ENCODE measurements at regions not wholly inside any gene's neighbourhood (a gene's known extent, or its start where the extent isn't known, plus 50 kb on each side); places are given as distances from the start of the nearest gene placed in this dataset.

DNA sequence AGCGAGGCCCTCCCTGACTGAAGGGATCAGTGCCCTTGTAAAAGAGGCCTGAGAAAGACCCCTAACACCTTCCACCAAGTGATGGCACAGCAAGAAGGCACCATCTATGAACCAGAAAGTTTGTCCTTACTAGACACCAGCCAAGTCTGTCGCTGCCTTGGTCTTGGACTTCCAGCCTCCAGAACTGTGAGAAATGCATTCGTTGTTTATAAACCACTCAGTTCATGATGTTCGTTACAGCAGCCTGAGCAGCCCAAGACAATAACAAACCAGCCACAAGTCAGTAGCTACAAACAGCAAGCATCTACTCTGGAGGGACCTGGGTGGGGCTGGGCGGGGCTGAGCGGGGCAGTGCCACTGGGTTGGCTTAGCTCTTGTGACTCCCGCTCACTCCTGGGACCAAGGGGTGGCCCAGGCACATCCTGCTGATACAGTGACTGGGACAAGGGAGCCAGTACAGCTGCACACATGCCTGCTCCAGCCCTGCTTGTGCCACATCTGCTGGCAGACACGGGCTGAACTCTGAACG, 234.9 kb downstream of the IRF8 start:
- no peak for TF ChIP-seq ZFX (IDR thresholded peaks at IDR 0.05)
- no peak for TF ChIP-seq CTCF (conservative IDR thresholded peaks at IDR 0.05)

Measured in C4-2B (cell line).